ENCODE measurements at regions not wholly inside any gene's neighbourhood (a gene's known extent, or its start where the extent isn't known, plus 50 kb on each side); places are given as distances from the start of the nearest gene placed in this dataset.

GRCh38 chr3:176848431-176849214 lies 348.7 kb downstream of the TBL1XR1 start:
- H3K27ac ChIP-seq (replicated peaks), result no peak overlapping the region
- no peak overlapping the region for H3K4me3 ChIP-seq (replicated peaks; ENCODE audit: insufficient read depth, low read length)
- H3K27me3 ChIP-seq (ENCODE audit: insufficient read depth, poor library complexity, severe bottlenecking), result no peaks in the 10 kb centered on the region
- no peak for TF ChIP-seq CTCF (IDR thresholded peaks at IDR 0.05; ENCODE audit: insufficient read depth, low read length)
- TF ChIP-seq SPI1 (IDR thresholded peaks at IDR 0.05; ENCODE audit: borderline replicate concordance, low read depth), result no peak
- no peak for TF ChIP-seq REST (IDR thresholded peaks at IDR 0.05; ENCODE audit: insufficient replicate concordance, low read depth)
- TF ChIP-seq POLR2AphosphoS5 (IDR thresholded peaks at IDR 0.05; ENCODE audit: low read depth), result no peak
- no peak for TF ChIP-seq GABPA (IDR thresholded peaks at IDR 0.05; ENCODE audit: low read depth)
- no peak for DNase-seq (ENCODE audit: low read depth in 1 of 2, low spot score in 1 of 2)

GRCh38 chr3:176842914-176843313 lies 354.4 kb downstream of the TBL1XR1 start:
- H3K4me3 ChIP-seq (replicated peaks; ENCODE audit: insufficient read depth, low read length), result no peak overlapping the region
- no peak for DNase-seq (ENCODE audit: low read depth in 1 of 2, low spot score in 1 of 2)
- no peaks in the 10 kb centered on the region for H3K27me3 ChIP-seq (ENCODE audit: insufficient read depth, poor library complexity, severe bottlenecking)
- TF ChIP-seq GABPA (IDR thresholded peaks at IDR 0.05; ENCODE audit: low read depth), result no peak
- H3K27ac ChIP-seq (replicated peaks), result no peak overlapping the region

- DNase-seq (ENCODE audit: low read depth in 1 of 2, low spot score in 1 of 2), result no peak
- TF ChIP-seq GABPA (IDR thresholded peaks at IDR 0.05; ENCODE audit: low read depth), result no peak
- TF ChIP-seq REST (IDR thresholded peaks at IDR 0.05; ENCODE audit: insufficient replicate concordance, low read depth), result no peak
- TF ChIP-seq SPI1 (IDR thresholded peaks at IDR 0.05; ENCODE audit: borderline replicate concordance, low read depth), result no peak
- TF ChIP-seq POLR2AphosphoS5 (IDR thresholded peaks at IDR 0.05; ENCODE audit: low read depth), result no peak
- TF ChIP-seq CTCF (IDR thresholded peaks at IDR 0.05; ENCODE audit: insufficient read depth, low read length), result no peak
- Histone ChIP-seq H3K27ac (replicated peaks) (no peak overlapping the region), H3K4me3 (replicated peaks; ENCODE audit: insufficient read depth, low read length) (no peak overlapping the region), H3K27me3 (ENCODE audit: insufficient read depth, poor library complexity, severe bottlenecking) (no peaks in the 10 kb centered on the region)
These were observed 356.5 kb downstream of the TBL1XR1 start for GRCh38 chr3:176840641-176841286.

- TF ChIP-seq GABPA (IDR thresholded peaks at IDR 0.05; ENCODE audit: low read depth) (no peak), SPI1 (IDR thresholded peaks at IDR 0.05; ENCODE audit: borderline replicate concordance, low read depth) (no peak), POLR2AphosphoS5 (IDR thresholded peaks at IDR 0.05; ENCODE audit: low read depth) (no peak), REST (IDR thresholded peaks at IDR 0.05; ENCODE audit: insufficient replicate concordance, low read depth) (no peak), CTCF (IDR thresholded peaks at IDR 0.05; ENCODE audit: insufficient read depth, low read length) (no peak)
These were observed 357.4 kb downstream of the TBL1XR1 start for GRCh38 chr3:176839901-176840300.

More at GRCh38 chr3:176839901-176840300, 357.4 kb downstream of the TBL1XR1 start:
- Histone ChIP-seq H3K27me3 (ENCODE audit: insufficient read depth, poor library complexity, severe bottlenecking) (no peaks in the 10 kb centered on the region), H3K4me3 (replicated peaks; ENCODE audit: insufficient read depth, low read length) (no peak overlapping the region), H3K27ac (replicated peaks) (no peak overlapping the region)
- DNase-seq (ENCODE audit: low read depth in 1 of 2, low spot score in 1 of 2), result no peak
